Body of pancreas (tissue), 4 donors: ENCODE measurements at regions not wholly inside any gene's neighbourhood (a gene's known extent, or its start where the extent isn't known, plus 50 kb on each side); places are given as distances from the start of the nearest gene placed in this dataset.

Experiments used
- CTCF ChIP-seq, 7 experiments: fragments of 450-650 bp in 4 of 7; fragments of 200-600 bp in 3 of 7; sonication (generic) in 3 of 7; IDR thresholded peaks; one replicate each; pipeline ENCODE4 v1.5.1; 2016 to 2019; ENCODE audit warnings: antibody characterized with exemption in 7 of 7
- POLR2A ChIP-seq, 3 donors: fragments of 450-650 bp; IDR thresholded peaks; one replicate each; pipeline ENCODE4 v1.6.1; 2016; ENCODE audit warnings: antibody characterized with exemption in 3 of 3, mild to moderate bottlenecking in 2 of 3

GRCh38 chr2:177154809-177155208 is 57.8 kb upstream of the HNRNPA3 start:
- TF ChIP-seq CTCF (IDR thresholded peaks at IDR 0.05) (no peak), POLR2A (IDR thresholded peaks at IDR 0.05) (no peak)
